Vagina (tissue), 2 donors: ENCODE measurements at regions not wholly inside any gene's neighbourhood (a gene's known extent, or its start where the extent isn't known, plus 50 kb on each side); places are given as distances from the start of the nearest gene placed in this dataset.

Experiments used
- DNase-seq, 2 donors: peaks; one replicate each; pipeline ENCODE4 v3.0.0-alpha.2; 2017; ENCODE audit errors: extremely low spot score in 2 of 2
- H3K27ac ChIP-seq: fragments of 200-600 bp; sonication (generic); one replicate; pipeline ENCODE4 v1.5.1; 2019
- H3K27me3 ChIP-seq: fragments of 200-600 bp; sonication (generic); one replicate; pipeline ENCODE4 v1.5.1; 2019
- H3K36me3 ChIP-seq, 2 donors: fragments of 200-600 bp; sonication (generic); one replicate each; pipeline ENCODE4 v1.5.1; 2017 to 2019
- H3K4me1 ChIP-seq: fragments of 200-600 bp; sonication (generic); one replicate; pipeline ENCODE4 v1.5.1; 2019
- H3K4me3 ChIP-seq, 2 donors: fragments of 200-600 bp; sonication (generic); 1 replicate in 1 of 2; 2 replicates in 1 of 2; pipeline ENCODE4 v1.5.1; 2016 to 2019
- H3K9me3 ChIP-seq: fragments of 200-600 bp; sonication (generic); one replicate; pipeline ENCODE4 v1.5.1; 2019
- CTCF ChIP-seq, 3 experiments: fragments of 450-650 bp in 2 of 3; fragments of 200-600 bp in 1 of 3; sonication (generic) in 1 of 3; IDR thresholded peaks; one replicate each; pipeline ENCODE4 v1.5.1; 2017 to 2019; ENCODE audit warnings: antibody characterized with exemption in 3 of 3, mild to moderate bottlenecking in 2 of 3, moderate library complexity in 2 of 3
- POLR2A ChIP-seq, 2 donors: fragments of 450-650 bp; IDR thresholded peaks; one replicate each; pipeline ENCODE4 v1.6.1; 2017; ENCODE audit warnings: antibody characterized with exemption in 2 of 2, mild to moderate bottlenecking in 2 of 2, moderate library complexity in 2 of 2
- POLR2AphosphoS5 ChIP-seq, 2 donors: sonication (generic); formaldehyde crosslinking; IDR thresholded peaks; one replicate each; pipeline ENCODE4 v1.9.0; 2017; ENCODE audit warnings: antibody characterized with exemption in 2 of 2, mild to moderate bottlenecking in 2 of 2, low read depth in 1 of 2; ENCODE audit not compliant: insufficient read depth in 1 of 2
- intact Hi-C: fragments of 100-400 bp; cut with DNase I; formaldehyde crosslinking; loops from one replicate; pipeline ENCODE4 v1.15.1; 2023

- peaks cover 9% of the 10 kb centered on the region for H3K4me1 ChIP-seq
- intact Hi-C loops: no loop called here
- no peak overlapping the region for H3K4me3 ChIP-seq
- DNase-seq: no peak
- no peaks in the 10 kb centered on the region for H3K27me3 ChIP-seq
- H3K27ac ChIP-seq: no peak overlapping the region
- H3K9me3 ChIP-seq: no peaks in the 10 kb centered on the region
- H3K36me3 ChIP-seq: no peaks in the 10 kb centered on the region
- TF ChIP-seq POLR2A (IDR thresholded peaks at IDR 0.05) (no peak), POLR2AphosphoS5 (IDR thresholded peaks at IDR 0.05; ENCODE audit: insufficient read depth in 1 of 2, low read depth in 1 of 2) (no peak), CTCF (IDR thresholded peaks at IDR 0.05) (no peak)
These were observed 66.1 kb upstream of the AOAH start for GRCh38 chr7:36790311-36790787.

GRCh38 chr7:36788825-36789470, 64.7 kb upstream of the AOAH start:
- no peak for DNase-seq
- H3K27ac ChIP-seq: no peak overlapping the region
- peaks cover 7% of the 10 kb centered on the region for H3K4me1 ChIP-seq
- no peak for TF ChIP-seq POLR2AphosphoS5 (IDR thresholded peaks at IDR 0.05; ENCODE audit: insufficient read depth in 1 of 2, low read depth in 1 of 2)
- TF ChIP-seq CTCF (IDR thresholded peaks at IDR 0.05): no peak
- no peak for TF ChIP-seq POLR2A (IDR thresholded peaks at IDR 0.05)
- H3K4me3 ChIP-seq: no peak overlapping the region
- no peaks in the 10 kb centered on the region for H3K36me3 ChIP-seq
- no peaks in the 10 kb centered on the region for H3K9me3 ChIP-seq
- H3K27me3 ChIP-seq: no peaks in the 10 kb centered on the region
- intact Hi-C loops: no loop called here

- intact Hi-C loops: no loop called here
- H3K36me3 ChIP-seq: no peaks in the 10 kb centered on the region
- H3K27ac ChIP-seq: no peak overlapping the region
- H3K27me3 ChIP-seq: no peaks in the 10 kb centered on the region
- TF ChIP-seq POLR2A (IDR thresholded peaks at IDR 0.05) (no peak), POLR2AphosphoS5 (IDR thresholded peaks at IDR 0.05; ENCODE audit: insufficient read depth in 1 of 2, low read depth in 1 of 2) (no peak), CTCF (IDR thresholded peaks at IDR 0.05) (no peak)
- H3K4me3 ChIP-seq: no peak overlapping the region
- DNase-seq: no peak
- H3K9me3 ChIP-seq: no peaks in the 10 kb centered on the region
- H3K4me1 ChIP-seq: peaks cover 7% of the 10 kb centered on the region
These were observed 63.7 kb upstream of the AOAH start for GRCh38 chr7:36787933-36788378.

- Histone ChIP-seq H3K27me3 (no peaks in the 10 kb centered on the region), H3K4me1 (peaks cover 7% of the 10 kb centered on the region), H3K36me3 (no peaks in the 10 kb centered on the region), H3K27ac (peak overlapping the region; percentile 48), H3K9me3 (no peaks in the 10 kb centered on the region), H3K4me3 (no peak overlapping the region)
- TF ChIP-seq POLR2A (IDR thresholded peaks at IDR 0.05) (no peak), POLR2AphosphoS5 (IDR thresholded peaks at IDR 0.05; ENCODE audit: insufficient read depth in 1 of 2, low read depth in 1 of 2) (no peak), CTCF (IDR thresholded peaks at IDR 0.05) (no peak)
- no peak for DNase-seq
- intact Hi-C loops: no loop called here
These were observed 61.0 kb upstream of the AOAH start for GRCh38 chr7:36784991-36785940.
